ENCODE measurements at regions not wholly inside any gene's neighbourhood (a gene's known extent, or its start where the extent isn't known, plus 50 kb on each side); places are given as distances from the start of the nearest gene placed in this dataset.

- no peak overlapping the region for H3K27ac ChIP-seq
- TF ChIP-seq CTCF (conservative IDR thresholded peaks at IDR 0.05) (no peak), ZFX (IDR thresholded peaks at IDR 0.05) (no peak)
These were observed 351.5 kb upstream of the SHH start for GRCh38 chr7:156163747-156164146.

- H3K27ac ChIP-seq: no peak overlapping the region
- TF ChIP-seq ZFX (IDR thresholded peaks at IDR 0.05) (no peak), CTCF (conservative IDR thresholded peaks at IDR 0.05) (no peak)
These were observed 350.2 kb upstream of the SHH start for GRCh38 chr7:156162451-156162850.

GRCh38 chr7:156160811-156161210 lies 348.5 kb upstream of the SHH start:
- TF ChIP-seq ZFX (IDR thresholded peaks at IDR 0.05): no peak
- TF ChIP-seq CTCF (conservative IDR thresholded peaks at IDR 0.05): no peak

GRCh38 chr7:156158693-156159092 lies 346.4 kb upstream of the SHH start:
- TF ChIP-seq CTCF (conservative IDR thresholded peaks at IDR 0.05) (no peak), ZFX (IDR thresholded peaks at IDR 0.05) (no peak)

More at GRCh38 chr7:156160811-156161210, 348.5 kb upstream of the SHH start:
- H3K27ac ChIP-seq: no peak overlapping the region

GRCh38 chr7:156158213-156158612 lies 345.9 kb upstream of the SHH start:
- no peak overlapping the region for H3K27ac ChIP-seq
- no peak for TF ChIP-seq CTCF (conservative IDR thresholded peaks at IDR 0.05)
- TF ChIP-seq ZFX (IDR thresholded peaks at IDR 0.05): no peak

More at GRCh38 chr7:156158693-156159092, 346.4 kb upstream of the SHH start:
- no peak overlapping the region for H3K27ac ChIP-seq

- TF ChIP-seq ZFX (IDR thresholded peaks at IDR 0.05) (no peak), CTCF (conservative IDR thresholded peaks at IDR 0.05) (no peak)
These were observed 345.2 kb upstream of the SHH start for GRCh38 chr7:156157409-156158012.

GRCh38 chr7:156156734-156157408 lies 344.6 kb upstream of the SHH start:
- no peak overlapping the region for H3K27ac ChIP-seq
- TF ChIP-seq CTCF (conservative IDR thresholded peaks at IDR 0.05): peak; percentile 87
- no peak for TF ChIP-seq ZFX (IDR thresholded peaks at IDR 0.05)

More at GRCh38 chr7:156157409-156158012, 345.2 kb upstream of the SHH start:
- H3K27ac ChIP-seq: no peak overlapping the region

Measured in C4-2B (cell line).